Sigmoid colon (tissue), 6 donors: ENCODE measurements at regions not wholly inside any gene's neighbourhood (a gene's known extent, or its start where the extent isn't known, plus 50 kb on each side); places are given as distances from the start of the nearest gene placed in this dataset.

ENCODE experiments used
- DNase-seq: peaks from one replicate; pipeline ENCODE4 v3.0.0-alpha.2; 2019
- H3K27ac ChIP-seq, 4 donors: fragments of 200-600 bp; sonication (generic); one replicate each; pipeline ENCODE4 v1.5.1; 2016 to 2019; ENCODE audit warnings: mild to moderate bottlenecking in 1 of 4
- H3K27me3 ChIP-seq, 3 donors: fragments of 200-600 bp; sonication (generic); one replicate each; pipeline ENCODE4 v1.5.1; 2019; ENCODE audit warnings: mild to moderate bottlenecking in 1 of 3
- H3K36me3 ChIP-seq, 4 donors: fragments of 200-600 bp; sonication (generic); one replicate each; pipeline ENCODE4 v1.5.1; 2016 to 2019
- H3K4me1 ChIP-seq, 4 donors: fragments of 200-600 bp; sonication (generic); one replicate each; pipeline ENCODE4 v1.5.1; 2017 to 2019
- H3K4me3 ChIP-seq, 4 donors: fragments of 200-600 bp; sonication (generic); one replicate each; pipeline ENCODE4 v1.5.1; 2017 to 2019; ENCODE audit warnings: mild to moderate bottlenecking in 2 of 4, moderate library complexity in 1 of 4
- H3K9me3 ChIP-seq, 4 donors: fragments of 200-600 bp in 3 of 4; sonication (generic) in 3 of 4; one replicate each; pipeline versions ENCODE4 v1.5.1 to v1.6.1; 2013 to 2019
- CTCF ChIP-seq, 4 experiments: fragments of 450-650 bp in 3 of 4; fragments of 200-600 bp in 1 of 4; IDR thresholded peaks; one replicate each; pipeline ENCODE4 v1.5.1; 2016 to 2019; ENCODE audit warnings: antibody characterized with exemption in 4 of 4, mild to moderate bottlenecking in 3 of 4, moderate library complexity in 2 of 4
- EP300 ChIP-seq, 4 donors: sonication (generic); formaldehyde crosslinking; IDR thresholded peaks; one replicate each; pipeline ENCODE4 v1.6.1; 2017; ENCODE audit warnings: antibody characterized with exemption in 4 of 4
- POLR2A ChIP-seq, 2 donors: fragments of 450-650 bp; IDR thresholded peaks; one replicate each; pipeline ENCODE4 v1.6.1; 2016; ENCODE audit warnings: antibody characterized with exemption in 2 of 2, mild to moderate bottlenecking in 2 of 2, moderate library complexity in 2 of 2
- POLR2AphosphoS5 ChIP-seq, 4 donors: sonication (generic); formaldehyde crosslinking; IDR thresholded peaks; one replicate each; pipeline ENCODE4 v1.6.1; 2017; ENCODE audit warnings: antibody characterized with exemption in 4 of 4
- WGBS, 2 donors: extraction: QIAGEN DNeasy Blood & Tissue Kit; methylation state at CpG; one replicate each; pipeline ENCODE4 v1.1.7; 2013; 5-methylcytosine and 5-hydroxymethylcytosine counted together
- intact Hi-C: fragments of 100-400 bp; cut with DNase I; formaldehyde crosslinking; loops from one replicate; pipeline ENCODE4 v1.15.1; 2023
- donor health status: healthy with polysubstance abuse.
- donor health status: healthy.

GRCh38 chr11:127345819-127346459 is 345.4 kb upstream of the KIRREL3 start:
- 44 to 57% methylated on average over 12 of the region's 12 CpGs for WGBS, 2 donors
- TF ChIP-seq POLR2AphosphoS5 (IDR thresholded peaks at IDR 0.05) (no peak), CTCF (IDR thresholded peaks at IDR 0.05) (peak in 3 of 4 experiments; percentile 21 to 55 (median 33))
- intact Hi-C loops, result loop anchor here (2.0 kb wide), 1 partner anchor 905 kb away; no protein-coding TSS in a partner anchor
- Histone ChIP-seq H3K36me3 (no peaks in the 10 kb centered on the region), H3K4me1 (no peaks in the 10 kb centered on the region), H3K4me3 (no peak overlapping the region), H3K27me3 (peaks cover 0 to 5% (median 0%) of the 10 kb centered on the region in 3 donors), H3K27ac (no peak overlapping the region), H3K9me3 (no peaks in the 10 kb centered on the region)
- no peak for DNase-seq

- intact Hi-C loops, result no loop called here
- DNase-seq, result no peak
- 64 to 67% methylated on average over 1 of the region's 1 CpG for WGBS, 2 donors
- no peaks in the 10 kb centered on the region for H3K36me3 ChIP-seq
- no peak overlapping the region for H3K27ac ChIP-seq
- H3K9me3 ChIP-seq, result no peaks in the 10 kb centered on the region
- H3K4me3 ChIP-seq, result no peak overlapping the region
- H3K27me3 ChIP-seq, result peaks cover 0 to 2% (median 0%) of the 10 kb centered on the region in 3 donors
- TF ChIP-seq POLR2AphosphoS5 (IDR thresholded peaks at IDR 0.05) (no peak), EP300 (IDR thresholded peaks at IDR 0.05) (no peak), POLR2A (IDR thresholded peaks at IDR 0.05) (no peak), CTCF (IDR thresholded peaks at IDR 0.05) (no peak)
- H3K4me1 ChIP-seq, result no peaks in the 10 kb centered on the region
Observed at GRCh38 chr11:127340438-127340837, 339.9 kb upstream of the KIRREL3 start.

GRCh38 chr11:127339376-127339775 is 338.8 kb upstream of the KIRREL3 start:
- no peak for DNase-seq
- H3K27ac ChIP-seq, result no peak overlapping the region
- intact Hi-C loops, result no loop called here
- H3K27me3 ChIP-seq, result no peaks in the 10 kb centered on the region
- H3K36me3 ChIP-seq, result no peaks in the 10 kb centered on the region
- no peaks in the 10 kb centered on the region for H3K4me1 ChIP-seq
- H3K9me3 ChIP-seq, result no peaks in the 10 kb centered on the region
- no peak overlapping the region for H3K4me3 ChIP-seq
- TF ChIP-seq EP300 (IDR thresholded peaks at IDR 0.05), result no peak
- no peak for TF ChIP-seq CTCF (IDR thresholded peaks at IDR 0.05)
- TF ChIP-seq POLR2A (IDR thresholded peaks at IDR 0.05), result no peak
- TF ChIP-seq POLR2AphosphoS5 (IDR thresholded peaks at IDR 0.05), result no peak
- WGBS, 2 donors, result 94 to 96% methylated on average over 1 of the region's 1 CpG

DNA sequence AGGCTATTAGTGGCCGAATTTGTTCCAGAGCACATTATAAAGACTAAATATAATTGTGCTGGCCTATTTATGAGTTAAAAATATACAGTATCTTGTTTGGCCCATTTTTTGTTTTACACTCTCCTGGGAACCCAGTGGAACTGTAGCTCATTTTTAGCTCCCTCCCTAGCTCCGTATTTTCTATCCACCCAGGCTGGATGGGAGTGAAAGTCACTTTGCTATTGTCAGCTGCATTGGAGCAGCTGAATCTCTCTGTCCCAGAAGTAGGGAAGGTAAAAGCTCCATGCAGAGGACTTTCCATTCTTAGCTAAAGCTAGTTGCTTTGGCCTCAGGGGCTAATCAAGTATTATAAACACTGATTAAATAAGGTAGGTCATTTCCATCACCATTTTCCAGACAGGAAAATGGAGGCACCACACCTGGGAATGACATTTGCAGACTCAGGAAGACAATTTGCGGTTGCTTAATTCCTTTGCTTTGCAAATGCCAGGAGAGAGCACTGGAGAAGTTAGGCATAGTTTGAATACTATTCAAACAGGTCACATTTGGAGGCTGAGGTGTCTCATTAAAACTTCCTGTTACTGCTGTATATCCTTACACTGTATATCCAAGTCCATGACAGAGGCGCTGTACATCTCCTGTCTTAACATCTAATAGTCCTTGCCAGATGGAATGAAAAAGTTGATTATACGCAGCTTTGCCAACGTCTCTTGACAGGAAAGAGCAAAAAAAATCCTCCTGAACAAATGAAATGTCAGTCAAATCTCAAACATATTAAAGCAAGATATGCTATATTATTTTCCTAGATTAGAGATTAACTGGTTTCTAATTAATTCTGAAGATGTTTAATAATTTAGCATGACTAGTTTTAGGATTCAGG is 338.1 kb upstream of the KIRREL3 start:
- intact Hi-C loops, result no loop called here
- 78 to 81% methylated on average over 6 of the region's 6 CpGs for WGBS, 2 donors
- TF ChIP-seq POLR2A (IDR thresholded peaks at IDR 0.05) (no peak), POLR2AphosphoS5 (IDR thresholded peaks at IDR 0.05) (no peak), CTCF (IDR thresholded peaks at IDR 0.05) (no peak), EP300 (IDR thresholded peaks at IDR 0.05) (no peak)

More for the DNA sequence above, 338.1 kb upstream of the KIRREL3 start:
- Histone ChIP-seq H3K9me3 (no peaks in the 10 kb centered on the region), H3K27me3 (no peaks in the 10 kb centered on the region), H3K4me3 (no peak overlapping the region), H3K27ac (no peak overlapping the region), H3K36me3 (no peaks in the 10 kb centered on the region), H3K4me1 (no peaks in the 10 kb centered on the region)
- no peak for DNase-seq
